ENCODE measurements at regions not wholly inside any gene's neighbourhood (a gene's known extent, or its start where the extent isn't known, plus 50 kb on each side); places are given as distances from the start of the nearest gene placed in this dataset.
A peak's percentile ranks its signal among the peaks of the same experiment; 100 is the strongest.

GRCh38 chr3:157916672-157917071 is 189.5 kb downstream of the SHOX2 start:
- DNase-seq (ENCODE audit: low read depth in 1 of 2, low spot score in 1 of 2), result no peak
- TF ChIP-seq GABPA (IDR thresholded peaks at IDR 0.05; ENCODE audit: low read depth) (no peak), POLR2AphosphoS5 (IDR thresholded peaks at IDR 0.05; ENCODE audit: low read depth) (no peak), SPI1 (IDR thresholded peaks at IDR 0.05; ENCODE audit: borderline replicate concordance, low read depth) (no peak)
- TF ChIP-seq, protein P1, sequence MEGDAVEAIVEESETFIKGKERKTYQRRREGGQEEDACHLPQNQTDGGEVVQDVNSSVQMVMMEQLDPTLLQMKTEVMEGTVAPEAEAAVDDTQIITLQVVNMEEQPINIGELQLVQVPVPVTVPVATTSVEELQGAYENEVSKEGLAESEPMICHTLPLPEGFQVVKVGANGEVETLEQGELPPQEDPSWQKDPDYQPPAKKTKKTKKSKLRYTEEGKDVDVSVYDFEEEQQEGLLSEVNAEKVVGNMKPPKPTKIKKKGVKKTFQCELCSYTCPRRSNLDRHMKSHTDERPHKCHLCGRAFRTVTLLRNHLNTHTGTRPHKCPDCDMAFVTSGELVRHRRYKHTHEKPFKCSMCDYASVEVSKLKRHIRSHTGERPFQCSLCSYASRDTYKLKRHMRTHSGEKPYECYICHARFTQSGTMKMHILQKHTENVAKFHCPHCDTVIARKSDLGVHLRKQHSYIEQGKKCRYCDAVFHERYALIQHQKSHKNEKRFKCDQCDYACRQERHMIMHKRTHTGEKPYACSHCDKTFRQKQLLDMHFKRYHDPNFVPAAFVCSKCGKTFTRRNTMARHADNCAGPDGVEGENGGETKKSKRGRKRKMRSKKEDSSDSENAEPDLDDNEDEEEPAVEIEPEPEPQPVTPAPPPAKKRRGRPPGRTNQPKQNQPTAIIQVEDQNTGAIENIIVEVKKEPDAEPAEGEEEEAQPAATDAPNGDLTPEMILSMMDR (IDR thresholded peaks at IDR 0.05; ENCODE audit: insufficient read depth, low read length), result no peak
- TF ChIP-seq, protein P2, sequence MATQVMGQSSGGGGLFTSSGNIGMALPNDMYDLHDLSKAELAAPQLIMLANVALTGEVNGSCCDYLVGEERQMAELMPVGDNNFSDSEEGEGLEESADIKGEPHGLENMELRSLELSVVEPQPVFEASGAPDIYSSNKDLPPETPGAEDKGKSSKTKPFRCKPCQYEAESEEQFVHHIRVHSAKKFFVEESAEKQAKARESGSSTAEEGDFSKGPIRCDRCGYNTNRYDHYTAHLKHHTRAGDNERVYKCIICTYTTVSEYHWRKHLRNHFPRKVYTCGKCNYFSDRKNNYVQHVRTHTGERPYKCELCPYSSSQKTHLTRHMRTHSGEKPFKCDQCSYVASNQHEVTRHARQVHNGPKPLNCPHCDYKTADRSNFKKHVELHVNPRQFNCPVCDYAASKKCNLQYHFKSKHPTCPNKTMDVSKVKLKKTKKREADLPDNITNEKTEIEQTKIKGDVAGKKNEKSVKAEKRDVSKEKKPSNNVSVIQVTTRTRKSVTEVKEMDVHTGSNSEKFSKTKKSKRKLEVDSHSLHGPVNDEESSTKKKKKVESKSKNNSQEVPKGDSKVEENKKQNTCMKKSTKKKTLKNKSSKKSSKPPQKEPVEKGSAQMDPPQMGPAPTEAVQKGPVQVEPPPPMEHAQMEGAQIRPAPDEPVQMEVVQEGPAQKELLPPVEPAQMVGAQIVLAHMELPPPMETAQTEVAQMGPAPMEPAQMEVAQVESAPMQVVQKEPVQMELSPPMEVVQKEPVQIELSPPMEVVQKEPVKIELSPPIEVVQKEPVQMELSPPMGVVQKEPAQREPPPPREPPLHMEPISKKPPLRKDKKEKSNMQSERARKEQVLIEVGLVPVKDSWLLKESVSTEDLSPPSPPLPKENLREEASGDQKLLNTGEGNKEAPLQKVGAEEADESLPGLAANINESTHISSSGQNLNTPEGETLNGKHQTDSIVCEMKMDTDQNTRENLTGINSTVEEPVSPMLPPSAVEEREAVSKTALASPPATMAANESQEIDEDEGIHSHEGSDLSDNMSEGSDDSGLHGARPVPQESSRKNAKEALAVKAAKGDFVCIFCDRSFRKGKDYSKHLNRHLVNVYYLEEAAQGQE (IDR thresholded peaks at IDR 0.05; ENCODE audit: insufficient replicate concordance, low read depth), result no peak
- H3K27ac ChIP-seq (replicated peaks), result no peak overlapping the region
- no peak overlapping the region for H3K4me3 ChIP-seq (replicated peaks; ENCODE audit: insufficient read depth, low read length)
- H3K27me3 ChIP-seq (ENCODE audit: insufficient read depth, poor library complexity, severe bottlenecking), result no peaks in the 10 kb centered on the region

DNA sequence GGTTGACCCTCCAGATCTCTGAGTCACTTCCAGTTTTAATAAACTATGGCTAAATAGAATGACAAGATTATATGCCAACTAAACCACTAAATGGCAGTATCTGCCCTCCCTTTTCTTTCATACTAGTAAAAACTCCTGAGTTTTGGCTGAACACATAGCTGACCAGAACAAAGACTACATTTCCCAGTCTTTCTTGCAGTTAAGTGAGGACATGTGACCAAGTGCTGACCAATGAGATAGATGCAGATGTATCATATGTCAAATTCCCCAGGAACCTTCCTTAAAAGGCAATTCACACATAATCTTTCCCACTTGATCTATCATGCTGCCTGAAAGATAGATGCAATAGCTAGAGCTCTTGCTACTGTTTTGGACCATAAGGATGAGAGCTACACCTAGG is 191.3 kb downstream of the SHOX2 start:
- Histone ChIP-seq H3K27me3 (ENCODE audit: insufficient read depth, poor library complexity, severe bottlenecking) (no peaks in the 10 kb centered on the region), H3K4me3 (replicated peaks; ENCODE audit: insufficient read depth, low read length) (no peak overlapping the region), H3K27ac (replicated peaks) (peak overlapping the region; percentile 50; the same call in 1 of the 2 replicates)
- TF ChIP-seq GABPA (IDR thresholded peaks at IDR 0.05; ENCODE audit: low read depth) (no peak), POLR2AphosphoS5 (IDR thresholded peaks at IDR 0.05; ENCODE audit: low read depth) (no peak), SPI1 (IDR thresholded peaks at IDR 0.05; ENCODE audit: borderline replicate concordance, low read depth) (no peak)
- TF ChIP-seq, protein P2 (IDR thresholded peaks at IDR 0.05; ENCODE audit: insufficient replicate concordance, low read depth), result no peak
- TF ChIP-seq, protein P1 (IDR thresholded peaks at IDR 0.05; ENCODE audit: insufficient read depth, low read length), result no peak
- no peak for DNase-seq (ENCODE audit: low read depth in 1 of 2, low spot score in 1 of 2)

GRCh38 chr3:157913741-157914150 is 192.5 kb downstream of the SHOX2 start:
- TF ChIP-seq, protein P1 (IDR thresholded peaks at IDR 0.05; ENCODE audit: insufficient read depth, low read length), result no peak
- TF ChIP-seq GABPA (IDR thresholded peaks at IDR 0.05; ENCODE audit: low read depth), result no peak
- TF ChIP-seq POLR2AphosphoS5 (IDR thresholded peaks at IDR 0.05; ENCODE audit: low read depth), result no peak
- no peak for TF ChIP-seq SPI1 (IDR thresholded peaks at IDR 0.05; ENCODE audit: borderline replicate concordance, low read depth)
- TF ChIP-seq, protein P2 (IDR thresholded peaks at IDR 0.05; ENCODE audit: insufficient replicate concordance, low read depth), result no peak
- Histone ChIP-seq H3K27me3 (ENCODE audit: insufficient read depth, poor library complexity, severe bottlenecking) (no peaks in the 10 kb centered on the region), H3K27ac (replicated peaks) (peak overlapping the region; percentile 49), H3K4me3 (replicated peaks; ENCODE audit: insufficient read depth, low read length) (no peak overlapping the region)
- DNase-seq (ENCODE audit: low read depth in 1 of 2, low spot score in 1 of 2), result peak in 1 of 2 experiments; percentile 12

Data from HL-60 (cell line).